GM21390 (cell line): ENCODE measurements at regions not wholly inside any gene's neighbourhood (a gene's known extent, or its start where the extent isn't known, plus 50 kb on each side); places are given as distances from the start of the nearest gene placed in this dataset.
"Not testable (repeated sequence)": the region's sequence is repeated elsewhere in the genome, so short reads cannot be mapped to it uniquely, and the experiment has no call there.

Experiments used
- ATAC-seq: cut with Tn5 transposase; IDR thresholded peaks from one replicate; pipeline ENCODE4 v1.9.1; 2021; ENCODE audit not compliant: unreplicated experiment

DNA sequence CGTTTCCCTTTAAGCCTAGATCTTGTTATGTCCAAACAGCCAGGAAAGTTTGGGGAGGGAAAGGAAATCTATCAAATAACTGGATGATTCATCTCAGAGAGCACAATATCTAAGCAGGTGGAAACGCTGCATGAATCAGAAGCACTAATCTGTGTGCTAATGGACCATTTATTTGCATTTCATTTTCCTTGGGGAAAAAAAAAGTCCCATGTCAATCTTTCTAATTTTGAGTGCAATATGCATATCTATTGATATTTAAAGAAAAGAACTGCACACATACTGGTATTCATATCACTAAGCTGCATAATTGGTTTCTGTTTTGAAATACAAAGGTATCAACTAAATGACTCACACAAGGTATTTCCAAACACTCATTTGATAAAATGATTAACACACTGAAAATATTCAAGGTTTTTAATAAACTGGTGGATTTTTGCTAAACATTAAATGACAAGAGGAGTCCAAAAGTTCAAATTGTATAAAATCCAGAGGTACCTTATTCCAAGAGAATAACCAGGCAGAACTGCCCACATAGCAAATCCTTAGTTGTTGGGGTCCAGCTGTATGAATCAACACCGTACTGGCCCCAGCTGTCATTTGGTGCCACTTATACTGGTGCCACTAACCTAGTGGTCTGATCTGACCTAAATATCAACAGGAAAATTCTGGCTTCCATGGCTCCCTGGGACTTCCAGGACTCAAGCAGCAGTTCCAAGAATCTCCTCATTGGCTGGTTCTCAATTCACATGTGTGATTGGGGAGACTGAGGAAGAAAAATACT, 122.2 kb upstream of the SP4 start:
- ATAC-seq, result no peak

- no peak for ATAC-seq
These were observed 112.9 kb upstream of the SP4 start for GRCh38 chr7:21314954-21315353.

- ATAC-seq, result no peak
These were observed 109.6 kb upstream of the SP4 start for GRCh38 chr7:21317966-21318915.

DNA sequence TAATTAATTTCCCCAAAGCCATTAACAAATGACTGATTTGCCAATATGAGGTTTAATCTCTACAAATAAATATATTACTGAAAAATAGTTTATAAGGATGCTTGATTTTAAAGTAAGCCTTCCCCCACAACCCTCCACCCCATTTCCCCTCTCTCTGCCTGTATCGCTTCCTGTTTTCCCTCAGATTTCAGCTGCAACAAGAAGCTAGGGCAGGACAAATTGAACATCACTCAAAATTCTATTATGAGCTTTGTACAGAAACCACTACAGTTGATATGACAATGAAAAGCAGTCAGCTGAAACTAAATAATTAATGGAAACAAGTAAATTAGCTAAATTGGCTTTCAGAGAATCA, 109.0 kb upstream of the SP4 start:
- ATAC-seq, result no peak

DNA sequence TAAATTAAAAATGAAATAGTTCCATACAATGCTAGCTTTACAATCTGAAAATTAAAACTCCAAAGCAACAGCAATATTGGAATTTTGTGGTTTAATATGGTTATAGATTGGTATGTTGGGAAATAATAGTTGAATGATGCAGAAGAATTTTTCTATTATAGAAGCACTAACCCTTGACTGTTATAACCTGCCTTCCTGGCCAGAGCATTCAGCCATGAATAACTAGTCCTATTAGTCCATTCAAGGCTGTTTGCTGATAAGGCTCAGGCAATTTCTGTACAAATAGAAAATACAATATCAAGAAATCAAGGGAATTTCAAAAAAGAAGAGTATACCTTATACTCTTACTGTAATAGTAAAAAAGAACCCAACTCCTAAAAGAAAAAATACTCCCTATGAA, 101.6 kb upstream of the SP4 start:
- ATAC-seq, result no peak

DNA sequence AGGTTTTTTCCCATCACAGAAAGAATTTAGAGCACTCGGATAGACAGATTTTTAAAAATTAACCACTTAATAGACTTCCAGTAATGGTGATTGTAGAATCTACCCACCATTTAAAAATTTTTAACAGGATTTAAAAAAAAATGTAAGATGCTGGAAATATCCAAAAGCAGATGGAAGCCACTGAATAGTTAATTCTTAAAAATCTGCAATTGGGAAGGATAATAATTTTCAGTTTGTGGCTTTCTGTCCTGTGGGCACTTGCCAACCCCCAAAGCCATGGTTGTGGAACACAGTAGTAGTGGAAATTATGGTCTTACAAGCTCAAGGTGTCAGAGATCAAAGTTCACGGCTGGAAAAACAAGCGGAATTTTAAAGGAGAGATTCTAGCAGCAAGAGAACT, 101.0 kb upstream of the SP4 start:
- ATAC-seq, result no peak

DNA sequence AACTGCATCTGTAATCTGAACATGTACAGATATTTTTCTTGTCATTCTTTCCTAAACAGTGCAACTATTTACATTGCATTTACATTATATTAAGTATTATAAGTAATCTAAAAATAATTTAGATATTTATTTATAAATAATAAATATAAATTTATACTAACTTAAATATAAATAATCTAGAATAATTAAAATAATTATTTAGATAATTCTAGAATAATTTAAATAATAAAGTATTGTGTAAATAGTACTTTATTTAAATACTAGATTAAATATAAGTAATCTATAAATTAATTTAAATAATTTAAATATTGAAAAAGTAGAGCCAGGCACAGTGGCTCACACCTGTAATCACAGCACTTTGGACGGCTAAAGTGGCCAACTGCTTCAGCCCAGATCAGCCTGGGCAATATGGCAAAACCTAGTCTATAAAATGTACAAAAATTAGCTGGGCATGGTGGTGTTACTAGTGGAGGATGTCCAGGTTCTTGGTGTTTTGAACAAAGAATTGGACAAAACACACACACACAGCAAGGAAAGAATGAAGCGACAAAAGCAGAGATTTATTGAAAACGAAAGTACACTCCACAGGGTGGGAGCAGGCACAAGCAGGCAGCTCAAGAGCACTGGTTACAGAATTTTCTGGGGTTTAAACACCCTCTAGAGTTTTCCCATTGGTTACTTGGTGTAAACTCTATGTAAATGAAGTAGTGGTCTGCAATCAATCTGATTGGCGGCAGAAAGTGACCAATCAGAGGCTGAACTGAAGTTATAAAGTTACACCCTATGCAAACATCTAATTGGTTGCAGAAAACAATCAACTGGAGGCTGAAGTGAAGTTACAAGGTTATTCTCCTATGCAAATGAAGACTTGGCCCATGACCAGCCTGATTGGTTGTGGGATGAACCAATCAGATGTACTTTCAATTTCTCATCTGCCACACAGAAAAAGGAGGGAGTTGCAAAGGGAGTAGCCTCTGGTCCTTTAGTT, 100.2 kb upstream of the SP4 start:
- no peak for ATAC-seq

DNA sequence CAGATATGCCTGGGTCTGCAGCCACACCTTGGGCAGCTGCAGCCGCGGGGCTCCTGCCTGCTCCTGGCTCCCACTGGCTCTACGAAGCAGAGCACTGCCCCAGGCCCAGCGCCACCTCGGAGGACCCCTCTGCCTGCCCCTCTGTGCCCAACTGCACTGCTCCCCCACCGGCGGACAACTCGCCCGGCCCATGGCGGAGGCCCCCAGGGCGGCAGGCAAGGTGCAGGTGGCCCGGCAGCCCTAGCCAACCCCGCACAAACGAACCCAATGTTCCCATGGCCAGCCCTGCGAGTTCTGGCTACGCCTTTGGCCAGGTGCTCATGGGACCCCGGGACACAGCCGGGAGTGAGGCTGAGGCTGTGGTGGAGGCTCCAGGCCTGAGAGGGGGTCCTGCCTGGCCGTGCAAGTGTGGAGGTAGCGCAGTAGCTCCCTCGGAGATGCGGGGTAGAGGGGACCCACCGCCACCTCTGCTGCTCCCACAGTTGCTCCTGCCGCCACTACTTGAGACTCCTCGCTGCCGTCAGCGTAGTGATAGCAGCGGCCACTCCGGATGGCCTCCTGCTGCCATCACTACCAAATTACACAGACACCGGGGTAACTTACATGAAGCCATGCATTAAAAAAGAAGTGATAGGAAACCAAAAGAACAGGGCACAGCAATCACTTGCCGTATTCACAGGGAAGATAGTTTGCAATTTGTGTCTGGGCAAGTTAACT, 97.3 kb upstream of the SP4 start:
- no peak for ATAC-seq

DNA sequence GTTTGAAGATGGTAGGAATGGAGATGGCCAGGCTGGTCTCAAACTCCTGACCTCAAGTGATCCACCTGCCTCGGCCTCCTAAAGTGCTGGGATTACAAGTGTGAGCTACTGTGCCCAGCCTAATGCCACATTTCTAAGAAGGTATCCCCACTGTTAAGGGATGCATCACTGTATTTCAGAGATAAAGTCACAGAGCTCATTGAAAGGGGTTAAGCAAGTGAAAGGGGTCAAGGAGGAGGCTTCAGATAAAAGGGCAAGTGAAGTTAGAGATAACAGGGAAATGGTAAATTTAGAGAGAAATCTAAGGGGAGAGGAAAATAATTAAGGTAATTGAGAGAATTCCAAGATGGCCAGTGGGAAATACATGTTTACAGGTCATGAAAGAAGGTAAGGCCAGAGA, 93.0 kb upstream of the SP4 start:
- no peak for ATAC-seq

- no peak for ATAC-seq
These were observed 91.1 kb upstream of the SP4 start for GRCh38 chr7:21336743-21337142.

- no peak for ATAC-seq
These were observed 89.1 kb upstream of the SP4 start for GRCh38 chr7:21338728-21339164.

GRCh38 chr7:21344900-21345299, 83.0 kb upstream of the SP4 start:
- ATAC-seq, result not testable (repeated sequence)

DNA sequence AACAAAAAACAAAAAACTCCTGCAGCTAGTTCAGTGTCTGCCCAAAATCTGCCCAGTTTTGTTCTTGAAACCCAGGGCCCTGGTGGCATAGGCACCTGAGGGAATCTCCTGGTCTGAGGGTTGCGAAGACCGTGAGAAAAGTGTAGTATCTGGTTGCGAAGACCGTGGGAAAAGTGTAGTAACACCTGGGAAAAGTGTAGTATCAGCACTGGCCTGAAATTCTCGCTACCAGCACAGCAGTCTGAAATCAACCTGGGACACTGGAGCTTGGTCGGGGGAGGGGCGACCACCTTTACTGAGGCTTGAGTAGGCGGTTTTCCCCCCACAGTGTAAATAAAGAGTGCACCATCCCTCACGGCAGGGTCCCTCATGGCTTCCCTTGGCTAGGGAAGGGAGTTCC, 82.5 kb upstream of the SP4 start:
- ATAC-seq, result no peak

- no peak for ATAC-seq
These were observed 81.6 kb upstream of the SP4 start for GRCh38 chr7:21346297-21346696.

DNA sequence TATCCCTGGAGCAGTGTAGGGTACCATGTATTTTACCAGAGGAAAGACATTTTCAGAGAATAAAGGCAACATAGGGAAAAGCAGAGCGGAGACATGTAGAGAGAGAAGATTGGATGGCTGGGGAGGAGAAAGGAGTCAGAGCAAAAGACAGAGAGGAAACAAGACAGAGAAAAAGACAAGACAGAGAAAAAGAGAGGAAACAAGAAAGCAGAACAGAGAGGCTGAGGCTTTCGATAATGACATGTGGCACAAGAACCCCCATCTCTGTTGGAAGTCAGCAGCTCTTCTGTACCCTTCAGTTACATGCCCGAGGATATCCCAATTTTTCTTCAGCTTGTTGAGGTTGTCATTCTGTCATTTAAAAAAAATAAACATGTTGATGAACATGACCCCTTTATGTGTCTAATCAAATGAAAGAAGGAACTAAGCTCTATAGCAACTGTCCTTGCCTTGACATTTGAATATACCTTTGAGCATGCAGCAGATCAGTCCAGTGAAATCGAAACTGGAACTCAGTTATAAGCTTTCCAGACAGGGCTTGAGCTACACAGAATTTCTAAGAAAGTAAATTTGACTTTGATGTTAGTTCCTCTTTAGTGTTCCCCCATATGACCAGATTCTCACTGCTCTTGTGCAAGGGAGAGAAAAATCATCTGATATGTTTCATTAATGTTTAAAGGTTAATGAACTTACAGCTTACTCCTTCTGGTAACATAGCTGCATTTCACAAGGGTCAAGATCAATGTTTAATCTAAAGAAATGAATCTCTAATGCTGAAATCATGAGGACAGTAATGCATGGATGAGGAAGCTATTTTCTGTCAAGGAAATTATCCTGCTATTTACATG, 75.1 kb upstream of the SP4 start:
- ATAC-seq, result peak; percentile 82

- no peak for ATAC-seq
These were observed 74.5 kb upstream of the SP4 start for GRCh38 chr7:21353388-21353780.

- no peak for ATAC-seq
These were observed 73.6 kb upstream of the SP4 start for GRCh38 chr7:21354284-21354683.

DNA sequence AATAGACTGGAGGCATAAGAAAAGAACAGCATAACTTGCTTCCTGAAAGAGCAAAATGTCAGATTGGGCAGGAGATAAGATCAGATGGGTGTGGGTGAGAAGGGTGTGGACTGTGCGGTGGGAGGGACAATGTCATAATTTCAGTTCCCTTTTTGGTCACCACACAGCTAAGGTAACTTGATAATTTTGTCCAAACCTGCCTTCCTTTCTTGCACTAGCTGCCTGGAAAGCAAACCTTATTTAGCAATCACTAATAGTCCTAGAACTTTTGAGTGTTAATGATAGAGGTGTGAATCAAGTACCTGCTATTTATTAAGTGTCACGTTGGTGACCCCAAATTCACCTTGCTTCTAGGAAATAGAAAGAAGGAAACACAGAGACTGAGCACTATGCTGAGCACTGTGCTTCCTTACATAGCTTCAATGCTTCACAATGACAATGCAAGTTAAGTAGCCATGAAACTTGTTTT, 72.4 kb upstream of the SP4 start:
- peak; percentile 78 for ATAC-seq

DNA sequence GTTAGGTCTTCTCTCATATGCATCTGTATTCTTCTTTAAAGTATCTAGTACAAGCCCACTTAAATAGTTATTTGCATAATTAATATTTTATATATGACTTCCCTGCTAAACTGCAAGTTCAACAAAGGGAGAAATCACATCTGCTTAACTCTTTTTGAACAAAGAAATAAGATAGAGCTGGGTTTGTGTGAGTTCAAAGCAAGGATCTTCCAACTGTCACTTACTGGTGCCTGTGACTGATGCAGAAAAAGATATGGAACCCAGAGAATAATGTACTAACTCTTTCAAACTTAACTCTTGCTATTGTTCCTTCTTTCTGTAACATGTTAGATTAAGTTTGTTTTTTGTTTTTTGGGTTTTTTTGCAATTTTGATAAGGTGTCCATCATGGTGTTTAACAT, 71.3 kb upstream of the SP4 start:
- ATAC-seq, result no peak
